ENCODE measurements at regions not wholly inside any gene's neighbourhood (a gene's known extent, or its start where the extent isn't known, plus 50 kb on each side); places are given as distances from the start of the nearest gene placed in this dataset.

DNA sequence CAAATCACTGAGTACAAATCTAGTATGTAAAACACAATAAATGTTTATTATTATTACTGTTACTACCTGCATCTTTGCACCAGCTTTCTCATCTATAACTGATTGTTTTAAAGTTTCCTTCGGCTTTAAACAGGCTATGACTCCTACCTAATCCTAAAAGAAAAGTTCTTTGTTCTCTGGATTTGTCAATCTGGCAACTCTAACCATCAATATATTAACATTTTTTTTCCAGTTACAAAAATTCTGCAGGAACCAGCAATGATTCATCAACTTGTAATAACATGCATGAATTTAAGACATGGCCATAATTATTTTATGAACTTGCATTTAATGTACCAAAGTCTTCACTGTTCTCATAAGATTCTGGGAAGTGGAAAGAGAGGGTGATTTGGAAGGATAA, 228.5 kb downstream of the PIK3R1 start:
- Histone ChIP-seq H3K4me2 (ENCODE audit: low read length) (no peak overlapping the region), H3K9me2 (replicated peaks; ENCODE audit: control insufficient read depth, low read length) (no peaks in the 10 kb centered on the region), H3F3A (ENCODE audit: control insufficient read depth, insufficient read depth) (no peaks in the 10 kb centered on the region), H4K20me1 (ENCODE audit: control insufficient read depth, insufficient read depth, low read depth, low read length) (no peaks in the 10 kb centered on the region), H3K4me3 (ENCODE audit: low read length) (no peak overlapping the region), H3K36me3 (ENCODE audit: control insufficient read depth, low read length) (no peaks in the 10 kb centered on the region), H3K27ac (ENCODE audit: low read depth, low read length) (no peak overlapping the region), H3K27me3 (ENCODE audit: control insufficient read depth, low read length) (peaks cover 17% of the 10 kb centered on the region; the same call in 1 of the 2 replicates), H3K79me2 (ENCODE audit: control insufficient read depth, low read length) (no peaks in the 10 kb centered on the region), H3K9me3 (ENCODE audit: control insufficient read depth, insufficient read depth, low read length) (no peaks in the 10 kb centered on the region), H3K4me1 (ENCODE audit: control insufficient read depth, low read length) (no peaks in the 10 kb centered on the region)
- TF ChIP-seq EZH2phosphoT487 (IDR thresholded peaks at IDR 0.05; ENCODE audit: borderline replicate concordance, low read length): no peak
- TF ChIP-seq, protein P1, sequence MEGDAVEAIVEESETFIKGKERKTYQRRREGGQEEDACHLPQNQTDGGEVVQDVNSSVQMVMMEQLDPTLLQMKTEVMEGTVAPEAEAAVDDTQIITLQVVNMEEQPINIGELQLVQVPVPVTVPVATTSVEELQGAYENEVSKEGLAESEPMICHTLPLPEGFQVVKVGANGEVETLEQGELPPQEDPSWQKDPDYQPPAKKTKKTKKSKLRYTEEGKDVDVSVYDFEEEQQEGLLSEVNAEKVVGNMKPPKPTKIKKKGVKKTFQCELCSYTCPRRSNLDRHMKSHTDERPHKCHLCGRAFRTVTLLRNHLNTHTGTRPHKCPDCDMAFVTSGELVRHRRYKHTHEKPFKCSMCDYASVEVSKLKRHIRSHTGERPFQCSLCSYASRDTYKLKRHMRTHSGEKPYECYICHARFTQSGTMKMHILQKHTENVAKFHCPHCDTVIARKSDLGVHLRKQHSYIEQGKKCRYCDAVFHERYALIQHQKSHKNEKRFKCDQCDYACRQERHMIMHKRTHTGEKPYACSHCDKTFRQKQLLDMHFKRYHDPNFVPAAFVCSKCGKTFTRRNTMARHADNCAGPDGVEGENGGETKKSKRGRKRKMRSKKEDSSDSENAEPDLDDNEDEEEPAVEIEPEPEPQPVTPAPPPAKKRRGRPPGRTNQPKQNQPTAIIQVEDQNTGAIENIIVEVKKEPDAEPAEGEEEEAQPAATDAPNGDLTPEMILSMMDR (IDR thresholded peaks at IDR 0.05; ENCODE audit: low read depth, low read length, poor library complexity, severe bottlenecking): no peak

DNA sequence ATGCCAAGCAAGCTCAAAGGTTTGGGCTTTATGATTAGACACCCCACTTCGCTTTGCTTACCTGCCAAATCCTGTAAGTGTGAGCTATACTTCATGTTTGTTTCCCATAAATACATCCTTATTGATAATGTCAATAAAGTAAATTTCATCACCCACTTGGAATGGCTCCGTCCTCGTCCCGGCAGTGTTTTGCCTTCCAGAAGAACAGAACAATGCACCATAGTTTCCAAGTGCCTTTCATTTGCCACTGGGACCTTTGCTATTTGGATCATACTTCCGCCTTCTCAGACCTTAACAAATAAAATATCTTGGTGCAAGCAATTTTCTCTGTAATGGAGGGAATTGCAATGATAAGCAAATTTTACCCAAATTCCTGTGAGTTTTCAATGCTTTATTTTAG, 229.3 kb downstream of the PIK3R1 start:
- no peak for TF ChIP-seq EZH2phosphoT487 (IDR thresholded peaks at IDR 0.05; ENCODE audit: borderline replicate concordance, low read length)
- TF ChIP-seq, protein P1 (IDR thresholded peaks at IDR 0.05; ENCODE audit: low read depth, low read length, poor library complexity, severe bottlenecking): no peak

DNA sequence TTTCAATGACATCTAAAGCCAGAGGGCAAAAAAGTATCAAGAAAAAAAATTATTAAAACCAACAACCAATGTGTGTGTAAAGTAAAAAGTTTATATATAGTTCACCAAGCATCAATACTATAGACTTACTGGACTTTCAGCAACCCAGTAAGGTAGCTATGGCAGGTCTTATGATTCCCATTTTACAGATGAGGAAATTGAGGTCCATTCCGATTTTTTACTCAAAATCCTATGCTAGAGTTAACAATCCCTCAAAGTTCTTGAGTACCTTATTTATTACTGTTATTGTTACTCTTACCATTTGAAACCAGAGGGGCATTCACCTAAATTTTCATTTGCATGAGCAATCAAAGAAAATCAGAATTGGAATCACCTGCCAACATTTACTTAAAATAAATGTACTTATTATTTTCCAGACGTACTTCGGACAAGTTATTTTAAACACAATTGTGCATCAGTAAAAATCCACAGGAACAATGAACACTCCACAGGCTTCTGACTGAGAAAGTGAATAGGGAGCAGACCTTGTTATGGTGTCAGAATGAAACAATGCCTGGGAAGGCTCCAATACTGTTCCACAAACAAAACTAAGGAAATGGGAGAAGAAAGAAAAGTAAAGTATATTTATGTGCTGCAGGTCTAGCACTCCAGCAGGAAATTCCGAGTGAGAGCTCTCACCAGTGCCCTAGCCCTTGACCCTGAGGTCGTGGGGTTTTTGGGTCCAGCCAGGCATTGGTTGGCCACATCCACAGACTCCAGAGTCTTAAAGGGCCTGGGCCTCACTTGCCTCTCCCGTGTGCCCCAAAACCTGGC, 229.9 kb downstream of the PIK3R1 start:
- Histone ChIP-seq H4K20me1 (ENCODE audit: control insufficient read depth, insufficient read depth, low read depth, low read length) (no peaks in the 10 kb centered on the region), H3K9me3 (ENCODE audit: control insufficient read depth, insufficient read depth, low read length) (no peaks in the 10 kb centered on the region), H3K36me3 (ENCODE audit: control insufficient read depth, low read length) (no peaks in the 10 kb centered on the region), H3K27me3 (ENCODE audit: control insufficient read depth, low read length) (peaks cover 17% of the 10 kb centered on the region; the same call in 1 of the 2 replicates), H3K4me3 (ENCODE audit: low read length) (no peak overlapping the region), H3K4me2 (ENCODE audit: low read length) (no peak overlapping the region), H3K79me2 (ENCODE audit: control insufficient read depth, low read length) (no peaks in the 10 kb centered on the region), H3F3A (ENCODE audit: control insufficient read depth, insufficient read depth) (no peaks in the 10 kb centered on the region), H3K4me1 (ENCODE audit: control insufficient read depth, low read length) (no peaks in the 10 kb centered on the region), H3K9me2 (replicated peaks; ENCODE audit: control insufficient read depth, low read length) (no peaks in the 10 kb centered on the region), H3K27ac (ENCODE audit: low read depth, low read length) (no peak overlapping the region)
- TF ChIP-seq, protein P1 (IDR thresholded peaks at IDR 0.05; ENCODE audit: low read depth, low read length, poor library complexity, severe bottlenecking): no peak
- no peak for TF ChIP-seq EZH2phosphoT487 (IDR thresholded peaks at IDR 0.05; ENCODE audit: borderline replicate concordance, low read length)

More for the DNA sequence above, 229.3 kb downstream of the PIK3R1 start:
- Histone ChIP-seq H4K20me1 (ENCODE audit: control insufficient read depth, insufficient read depth, low read depth, low read length) (no peaks in the 10 kb centered on the region), H3F3A (ENCODE audit: control insufficient read depth, insufficient read depth) (no peaks in the 10 kb centered on the region), H3K4me3 (ENCODE audit: low read length) (no peak overlapping the region), H3K27ac (ENCODE audit: low read depth, low read length) (no peak overlapping the region), H3K36me3 (ENCODE audit: control insufficient read depth, low read length) (no peaks in the 10 kb centered on the region), H3K79me2 (ENCODE audit: control insufficient read depth, low read length) (no peaks in the 10 kb centered on the region), H3K4me1 (ENCODE audit: control insufficient read depth, low read length) (no peaks in the 10 kb centered on the region), H3K9me2 (replicated peaks; ENCODE audit: control insufficient read depth, low read length) (no peaks in the 10 kb centered on the region), H3K9me3 (ENCODE audit: control insufficient read depth, insufficient read depth, low read length) (no peaks in the 10 kb centered on the region), H3K27me3 (ENCODE audit: control insufficient read depth, low read length) (peaks cover 17% of the 10 kb centered on the region; the same call in 1 of the 2 replicates), H3K4me2 (ENCODE audit: low read length) (no peak overlapping the region)

Measured in DOHH2 (cell line).